ENCODE measurements at regions not wholly inside any gene's neighbourhood (a gene's known extent, or its start where the extent isn't known, plus 50 kb on each side); places are given as distances from the start of the nearest gene placed in this dataset.

DNA sequence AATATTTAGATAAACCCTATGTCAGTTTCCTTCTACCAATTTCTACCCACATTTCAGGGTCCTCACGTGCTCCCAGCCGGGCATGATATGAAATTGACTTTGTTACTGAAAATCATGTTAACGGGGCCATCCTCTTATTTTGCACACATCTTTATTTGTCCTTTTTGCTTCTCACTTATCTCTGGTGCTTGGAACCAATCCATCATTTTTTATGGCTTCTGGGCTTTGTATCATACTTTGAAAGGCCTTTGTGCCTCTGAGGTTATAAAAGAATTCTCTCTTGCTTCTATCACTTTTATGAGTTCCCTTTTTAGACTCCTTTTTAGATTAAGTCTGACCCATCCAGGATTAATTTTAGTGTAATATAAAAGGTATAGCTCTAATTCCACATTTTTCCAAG, 81.7 kb upstream of the PRNP start:
- Histone ChIP-seq H3K9me3 (ENCODE audit: control insufficient read depth in 1 of 2, insufficient read depth in 1 of 2, low read length in 2 of 2) (no peaks in the 10 kb centered on the region), H3K36me3 (ENCODE audit: insufficient read depth, low read length) (no peaks in the 10 kb centered on the region), H3K27ac (ENCODE audit: low read depth in 1 of 2, low read length in 2 of 2) (no peak overlapping the region), H3K4me3 (ENCODE audit: low read length) (no peak overlapping the region), H3K4me1 (ENCODE audit: insufficient read depth, low read length) (peaks cover 3% of the 10 kb centered on the region), H3K27me3 (ENCODE audit: control insufficient read depth in 1 of 2, insufficient read depth in 2 of 2, low read length in 2 of 2) (peaks cover 10 to 26% of the 10 kb centered on the region in 2 experiments)
- Mint-ChIP-seq H3K27me3 (peaks cover 22% of the 10 kb centered on the region), H3K4me1 (ENCODE audit: low read depth) (no peaks in the 10 kb centered on the region), H3K27ac (no peak overlapping the region), H3K9me3 (no peaks in the 10 kb centered on the region), H3K4me3 (no peak overlapping the region), H3K36me3 (ENCODE audit: low read depth) (no peaks in the 10 kb centered on the region)
- intact Hi-C loops (cut with DNase I, micrococcal nuclease): loop anchor here in 1 of 2 experiments (10.0 kb wide), 2 partner anchors 260 to 350 kb away; no protein-coding TSS in a partner anchor
- TF ChIP-seq, protein P1, sequence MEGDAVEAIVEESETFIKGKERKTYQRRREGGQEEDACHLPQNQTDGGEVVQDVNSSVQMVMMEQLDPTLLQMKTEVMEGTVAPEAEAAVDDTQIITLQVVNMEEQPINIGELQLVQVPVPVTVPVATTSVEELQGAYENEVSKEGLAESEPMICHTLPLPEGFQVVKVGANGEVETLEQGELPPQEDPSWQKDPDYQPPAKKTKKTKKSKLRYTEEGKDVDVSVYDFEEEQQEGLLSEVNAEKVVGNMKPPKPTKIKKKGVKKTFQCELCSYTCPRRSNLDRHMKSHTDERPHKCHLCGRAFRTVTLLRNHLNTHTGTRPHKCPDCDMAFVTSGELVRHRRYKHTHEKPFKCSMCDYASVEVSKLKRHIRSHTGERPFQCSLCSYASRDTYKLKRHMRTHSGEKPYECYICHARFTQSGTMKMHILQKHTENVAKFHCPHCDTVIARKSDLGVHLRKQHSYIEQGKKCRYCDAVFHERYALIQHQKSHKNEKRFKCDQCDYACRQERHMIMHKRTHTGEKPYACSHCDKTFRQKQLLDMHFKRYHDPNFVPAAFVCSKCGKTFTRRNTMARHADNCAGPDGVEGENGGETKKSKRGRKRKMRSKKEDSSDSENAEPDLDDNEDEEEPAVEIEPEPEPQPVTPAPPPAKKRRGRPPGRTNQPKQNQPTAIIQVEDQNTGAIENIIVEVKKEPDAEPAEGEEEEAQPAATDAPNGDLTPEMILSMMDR (IDR thresholded peaks at IDR 0.05): no peak
- ChIA-PET POLR2A (no interaction called here), CTCF (interaction anchor here (1.3 kb wide), 1 partner anchor 9 kb away, joined by 3 read pairs; no protein-coding TSS in a partner anchor)
- ATAC-seq (ENCODE audit: poor library complexity) (no peak), DNase-seq (no peak)

DNA sequence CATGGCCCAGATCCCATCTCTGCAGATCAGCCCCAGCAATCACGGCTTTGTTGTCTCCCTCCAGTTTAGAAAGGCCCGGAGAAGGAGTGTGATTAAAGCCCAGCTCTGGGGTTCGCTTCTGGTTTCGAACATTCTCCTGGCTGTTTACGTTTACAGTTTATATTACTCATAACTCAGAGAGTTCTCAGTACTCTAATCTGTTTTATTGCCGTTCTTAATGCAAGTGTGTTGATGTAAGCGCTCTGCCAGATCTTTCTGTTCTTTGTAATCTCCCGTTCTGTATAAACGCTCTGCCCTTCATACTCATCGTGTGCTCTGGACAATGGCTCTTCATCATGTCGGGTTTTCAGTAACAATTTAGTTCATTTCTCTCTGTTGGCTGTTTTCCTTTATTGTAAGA, 82.5 kb upstream of the PRNP start:
- Histone ChIP-seq H3K27me3 (ENCODE audit: control insufficient read depth in 1 of 2, insufficient read depth in 2 of 2, low read length in 2 of 2) (peaks cover 10 to 26% of the 10 kb centered on the region in 2 experiments), H3K4me1 (ENCODE audit: insufficient read depth, low read length) (peaks cover 3% of the 10 kb centered on the region), H3K36me3 (ENCODE audit: insufficient read depth, low read length) (no peaks in the 10 kb centered on the region), H3K4me3 (ENCODE audit: low read length) (no peak overlapping the region), H3K27ac (ENCODE audit: low read depth in 1 of 2, low read length in 2 of 2) (no peak overlapping the region), H3K9me3 (ENCODE audit: control insufficient read depth in 1 of 2, insufficient read depth in 1 of 2, low read length in 2 of 2) (no peaks in the 10 kb centered on the region)
- Mint-ChIP-seq H3K4me1 (ENCODE audit: low read depth) (no peaks in the 10 kb centered on the region), H3K36me3 (ENCODE audit: low read depth) (no peaks in the 10 kb centered on the region), H3K27ac (no peak overlapping the region), H3K27me3 (peaks cover 25% of the 10 kb centered on the region), H3K9me3 (no peaks in the 10 kb centered on the region), H3K4me3 (no peak overlapping the region)
- TF ChIP-seq, protein P1 (IDR thresholded peaks at IDR 0.05): no peak
- POLR2A ChIA-PET: no interaction called here
- DNase-seq: no peak
- intact Hi-C loops (cut with DNase I, micrococcal nuclease): loop anchor here in 1 of 2 experiments (10.0 kb wide), 2 partner anchors 261 to 351 kb away; no protein-coding TSS in a partner anchor
- CTCF ChIA-PET: interaction anchor here (1.3 kb wide), 1 partner anchor 10 kb away, joined by 3 read pairs; no protein-coding TSS in a partner anchor
- ATAC-seq (ENCODE audit: poor library complexity): no peak

DNA sequence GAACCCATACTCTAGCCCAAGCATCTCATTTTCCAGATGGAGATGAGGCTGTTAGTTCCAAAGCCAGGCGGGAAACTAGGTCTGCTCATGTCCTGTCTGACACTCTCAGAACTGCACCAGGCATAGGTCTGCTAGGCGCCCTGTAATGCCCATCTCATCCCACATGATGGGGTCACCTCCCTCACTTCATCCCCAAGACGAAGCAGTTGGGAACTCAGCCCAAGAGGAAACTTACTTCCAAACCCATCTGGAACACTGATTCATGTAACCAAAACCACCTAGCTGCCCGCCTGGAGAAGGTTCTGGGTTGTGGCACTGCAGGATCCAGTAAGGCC, 84.0 kb upstream of the PRNP start:
- Mint-ChIP-seq H3K27ac (no peak overlapping the region), H3K4me1 (ENCODE audit: low read depth) (no peaks in the 10 kb centered on the region), H3K36me3 (ENCODE audit: low read depth) (no peaks in the 10 kb centered on the region), H3K9me3 (no peaks in the 10 kb centered on the region), H3K27me3 (peaks cover 34% of the 10 kb centered on the region), H3K4me3 (no peak overlapping the region)
- TF ChIP-seq, protein P1 (IDR thresholded peaks at IDR 0.05): no peak
- ATAC-seq (ENCODE audit: poor library complexity): no peak
- no peak overlapping the region for H3K27ac ChIP-seq (ENCODE audit: low read depth in 1 of 2, low read length in 2 of 2)
- no peak for DNase-seq
- no peaks in the 10 kb centered on the region for H3K9me3 ChIP-seq (ENCODE audit: control insufficient read depth in 1 of 2, insufficient read depth in 1 of 2, low read length in 2 of 2)
- H3K36me3 ChIP-seq (ENCODE audit: insufficient read depth, low read length): no peaks in the 10 kb centered on the region
- H3K27me3 ChIP-seq (ENCODE audit: control insufficient read depth in 1 of 2, insufficient read depth in 2 of 2, low read length in 2 of 2): peaks cover 10 to 26% of the 10 kb centered on the region in 2 experiments
- intact Hi-C loops (cut with DNase I, micrococcal nuclease): loop anchor here in 1 of 2 experiments (10.0 kb wide), 2 partner anchors 263 to 353 kb away; no protein-coding TSS in a partner anchor
- ChIA-PET CTCF (no interaction called here), POLR2A (no interaction called here)
- peaks cover under 1% of the 10 kb centered on the region for H3K4me1 ChIP-seq (ENCODE audit: insufficient read depth, low read length)
- no peak overlapping the region for H3K4me3 ChIP-seq (ENCODE audit: low read length)
